GM21528 (cell line): ENCODE measurements at regions not wholly inside any gene's neighbourhood (a gene's known extent, or its start where the extent isn't known, plus 50 kb on each side); places are given as distances from the start of the nearest gene placed in this dataset.
"Not testable (repeated sequence)": the region's sequence is repeated elsewhere in the genome, so short reads cannot be mapped to it uniquely, and the experiment has no call there.

Experiments
- ATAC-seq: cut with Tn5 transposase; IDR thresholded peaks from one replicate; pipeline ENCODE4 v1.9.1; 2021; ENCODE audit warnings: mild to moderate bottlenecking, moderate library complexity; ENCODE audit not compliant: unreplicated experiment, low FRiP score

- no peak for ATAC-seq
Measured at GRCh38 chr1:157197906-157198435, 59.8 kb upstream of the ETV3 start.

- ATAC-seq: not testable (repeated sequence)
Measured at GRCh38 chr1:157196670-157197456, 58.7 kb upstream of the ETV3 start.

GRCh38 chr1:157196245-157196543 is 58.0 kb upstream of the ETV3 start:
- no peak for ATAC-seq

- ATAC-seq: no peak
Measured at GRCh38 chr1:157195521-157196244, 57.5 kb upstream of the ETV3 start.

- ATAC-seq: no peak
Measured at GRCh38 chr1:157194731-157195520, 56.7 kb upstream of the ETV3 start.

GRCh38 chr1:157193702-157194391 is 55.7 kb upstream of the ETV3 start:
- no peak for ATAC-seq

- ATAC-seq: no peak
Measured at GRCh38 chr1:157193219-157193618, 55.0 kb upstream of the ETV3 start.

- no peak for ATAC-seq
Measured at GRCh38 chr1:157189986-157190982, 52.1 kb upstream of the ETV3 start.

GRCh38 chr1:157189096-157189495 is 50.9 kb upstream of the ETV3 start:
- no peak for ATAC-seq
